HG03558 (cell line): ENCODE measurements at regions not wholly inside any gene's neighbourhood (a gene's known extent, or its start where the extent isn't known, plus 50 kb on each side); places are given as distances from the start of the nearest gene placed in this dataset.

Experiments
- ATAC-seq: cut with Tn5 transposase; IDR thresholded peaks from one replicate; pipeline ENCODE4 v1.9.1; 2021; ENCODE audit warnings: moderate number of reproducible peaks; ENCODE audit not compliant: unreplicated experiment; ENCODE audit errors: extremely low read depth

GRCh38 chr4:74610491-74610890 lies 165.6 kb downstream of the AREG start:
- no peak for ATAC-seq

- no peak for ATAC-seq
Observed at GRCh38 chr4:74612837-74613236, 167.9 kb downstream of the AREG start.

- ATAC-seq: no peak
Observed at GRCh38 chr4:74613266-74613665, 168.3 kb downstream of the AREG start.

- ATAC-seq: no peak
Observed at GRCh38 chr4:74615411-74615810, 170.5 kb downstream of the AREG start.

GRCh38 chr4:74618166-74618565 lies 173.2 kb downstream of the AREG start:
- ATAC-seq: no peak

GRCh38 chr4:74618659-74619058 lies 173.7 kb downstream of the AREG start:
- ATAC-seq: no peak

GRCh38 chr4:74619931-74620702 lies 174.2 kb downstream of the BTC start:
- no peak for ATAC-seq

- no peak for ATAC-seq
Observed at GRCh38 chr4:74621616-74622015, 172.7 kb downstream of the BTC start.

- ATAC-seq: no peak
Observed at GRCh38 chr4:74623041-74623440, 171.3 kb downstream of the BTC start.

GRCh38 chr4:74624351-74625151 lies 169.8 kb downstream of the BTC start:
- no peak for ATAC-seq

- ATAC-seq: no peak
Observed at GRCh38 chr4:74625981-74626380, 168.3 kb downstream of the BTC start.

- no peak for ATAC-seq
Observed at GRCh38 chr4:74627093-74627492, 167.2 kb downstream of the BTC start.

- ATAC-seq: no peak
Observed at GRCh38 chr4:74627504-74627903, 166.8 kb downstream of the BTC start.

- no peak for ATAC-seq
Observed at GRCh38 chr4:74628852-74629620, 165.3 kb downstream of the BTC start.

- ATAC-seq: no peak
Observed at GRCh38 chr4:74630551-74630950, 163.8 kb downstream of the BTC start.

- ATAC-seq: no peak
Observed at GRCh38 chr4:74631338-74631737, 163.0 kb downstream of the BTC start.

- ATAC-seq: no peak
Observed at GRCh38 chr4:74631988-74632387, 162.3 kb downstream of the BTC start.

- no peak for ATAC-seq
Observed at GRCh38 chr4:74632634-74633033, 161.7 kb downstream of the BTC start.

- no peak for ATAC-seq
Observed at GRCh38 chr4:74635074-74635473, 159.2 kb downstream of the BTC start.

- no peak for ATAC-seq
Observed at GRCh38 chr4:74635490-74636123, 158.7 kb downstream of the BTC start.
